Erythroblast (primary cell): ENCODE measurements at regions not wholly inside any gene's neighbourhood (a gene's known extent, or its start where the extent isn't known, plus 50 kb on each side); places are given as distances from the start of the nearest gene placed in this dataset.

Experiments
- DNase-seq, 2 experiments: peaks; one replicate each; lab custom pipeline; 2025; lab: John Stamatoyannopoulos, UW
- GATA1 ChIP-seq: IDR thresholded peaks from 2 replicates; pipeline ENCODE4 v1.6.1; 2011; ENCODE audit warnings: low read depth, mild to moderate bottlenecking, control low read depth, low read length, moderate library complexity
- POLR2A ChIP-seq: IDR thresholded peaks from 2 replicates; pipeline ENCODE4 v1.6.1; 2011; ENCODE audit warnings: mild to moderate bottlenecking, low read length

DNA sequence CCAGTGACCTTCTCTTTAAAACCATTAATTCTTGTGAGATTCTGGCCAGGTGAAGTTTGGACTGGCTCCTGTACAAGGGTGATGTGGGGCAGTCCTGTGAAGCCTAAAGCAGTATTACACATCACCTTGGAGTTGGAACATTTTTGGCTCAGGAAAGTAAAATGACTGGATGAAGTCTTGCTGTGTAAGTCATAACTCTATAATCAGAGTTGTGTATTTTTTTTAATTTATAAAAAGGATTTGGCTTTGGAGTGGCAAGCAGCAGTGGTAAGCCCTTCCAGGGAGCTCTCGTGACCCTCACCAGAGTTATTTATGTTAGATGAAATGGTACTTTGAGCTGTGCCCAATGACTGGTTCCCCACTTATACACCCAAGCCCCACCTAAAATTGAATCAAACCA lies 331.2 kb upstream of the DCBLD2 start:
- TF ChIP-seq POLR2A = no peak
- TF ChIP-seq GATA1 = no peak
- DNase-seq = no peak

DNA sequence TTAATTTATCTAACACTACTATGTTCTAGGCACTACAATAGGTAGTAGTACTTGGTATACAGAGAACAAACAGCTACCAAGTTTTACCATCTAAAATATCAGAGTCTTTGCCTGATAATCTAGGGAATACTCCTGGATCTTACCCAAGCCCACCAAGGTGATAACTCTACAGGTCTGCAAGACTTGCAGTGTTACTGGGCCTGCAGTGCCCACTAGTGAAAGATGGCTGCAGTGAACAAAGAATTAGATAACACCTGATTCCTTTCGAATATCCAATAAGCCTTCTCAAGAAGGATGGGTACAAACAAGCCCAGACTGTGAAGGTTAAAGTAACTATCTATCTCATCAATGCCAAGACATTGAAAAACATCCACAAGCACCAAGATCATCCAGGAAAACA lies 317.0 kb upstream of the DCBLD2 start:
- no peak for TF ChIP-seq GATA1
- TF ChIP-seq POLR2A = no peak
- no peak for DNase-seq

DNA sequence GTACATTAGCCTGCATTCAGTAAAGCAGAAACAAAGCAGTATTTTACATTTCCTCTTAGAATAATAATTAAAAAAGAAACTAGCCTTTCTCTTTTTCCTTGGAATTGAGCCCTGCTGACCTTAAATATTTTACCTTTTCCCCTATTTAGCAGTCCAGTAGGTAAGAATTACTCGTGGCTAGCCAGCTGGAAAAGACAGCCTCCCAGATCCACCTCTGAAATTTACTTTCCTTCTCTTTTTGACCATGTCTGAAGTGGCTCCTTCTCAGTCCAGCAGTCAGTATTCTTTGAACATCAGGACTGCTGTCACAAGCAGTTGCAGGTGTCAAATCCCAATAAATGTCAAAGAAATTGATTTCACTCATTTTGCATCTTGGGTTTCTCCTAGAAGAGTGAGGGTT lies 311.5 kb upstream of the DCBLD2 start:
- TF ChIP-seq POLR2A = no peak
- no peak for TF ChIP-seq GATA1
- no peak for DNase-seq

DNA sequence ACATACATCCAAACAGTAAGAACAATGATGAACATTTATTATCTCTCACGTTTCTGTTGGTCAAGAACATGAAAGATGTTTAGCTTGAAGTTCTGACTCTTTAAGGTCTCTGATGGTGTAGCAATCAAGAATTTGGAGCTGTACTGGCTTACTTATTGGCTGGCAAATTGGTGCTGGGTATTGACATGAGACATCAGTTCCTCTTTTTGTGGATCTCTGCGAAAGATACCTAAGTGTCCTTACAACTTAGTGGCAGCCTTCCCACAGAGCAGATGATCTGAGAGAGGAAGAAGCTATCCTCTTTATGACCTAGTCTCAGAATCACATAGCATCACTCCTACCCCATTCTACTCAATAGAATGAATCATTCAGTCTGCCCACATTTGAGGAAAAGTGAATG lies 309.8 kb upstream of the DCBLD2 start:
- TF ChIP-seq POLR2A (no peak), GATA1 (no peak)
- DNase-seq = no peak

DNA sequence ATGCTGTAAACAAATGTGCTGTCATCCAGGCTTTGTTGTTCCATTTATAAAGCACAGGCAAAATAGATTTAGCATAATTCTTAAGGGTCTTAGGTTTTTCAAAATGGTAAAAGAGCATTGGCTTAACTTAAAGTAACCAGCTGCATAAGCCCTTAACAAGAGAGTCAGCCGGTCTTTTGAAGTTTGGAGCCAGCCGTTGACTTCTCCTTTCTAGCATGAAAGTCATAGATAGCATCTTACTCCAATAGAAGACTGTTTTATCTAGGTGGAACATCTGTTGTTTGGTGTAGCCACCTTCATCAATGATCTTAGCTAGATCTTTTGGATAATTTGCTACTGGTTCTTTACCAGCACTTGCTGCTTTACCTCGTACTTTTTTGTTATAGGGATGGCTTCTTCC lies 297.5 kb upstream of the DCBLD2 start:
- DNase-seq = no peak
- no peak for TF ChIP-seq POLR2A
- TF ChIP-seq GATA1 = no peak

DNA sequence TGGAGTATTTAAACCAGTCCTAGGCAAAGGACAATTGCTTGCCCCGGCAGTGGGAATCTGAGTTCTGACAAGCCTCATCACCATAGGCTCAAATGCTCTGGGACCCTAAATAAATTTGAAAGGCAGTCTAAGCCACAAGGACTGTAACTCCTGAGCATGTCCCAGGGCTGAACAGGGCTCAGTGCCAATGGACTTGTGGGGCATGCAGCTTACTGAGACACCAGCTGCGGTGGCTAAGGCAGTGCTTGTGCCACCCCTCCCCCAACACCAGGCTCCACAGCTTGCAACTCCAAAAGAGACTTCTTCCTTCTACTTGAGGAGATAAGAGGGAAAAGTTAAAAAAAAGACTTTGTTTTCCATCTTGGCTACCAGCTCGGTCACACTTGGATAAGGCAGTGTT lies 289.7 kb upstream of the DCBLD2 start:
- no peak for TF ChIP-seq POLR2A
- TF ChIP-seq GATA1 = no peak
- no peak for DNase-seq

DNA sequence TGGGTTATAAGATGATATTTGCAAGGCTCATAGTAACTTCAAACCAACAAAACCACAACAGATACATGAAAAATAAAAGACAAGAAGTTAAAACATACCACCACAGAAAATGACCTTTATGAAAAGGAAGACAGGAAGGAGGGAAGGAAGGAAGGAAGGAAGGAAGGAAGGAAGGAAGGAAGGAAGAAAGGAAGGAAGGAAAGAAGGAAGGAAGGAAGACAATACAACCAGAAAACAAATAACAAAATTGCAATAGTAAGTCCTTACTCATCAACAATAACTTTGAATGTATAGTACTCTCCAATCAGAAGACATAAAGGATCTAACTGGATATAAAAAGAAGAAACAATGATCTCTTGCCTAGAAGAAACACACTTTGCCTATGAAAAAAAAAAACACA lies 287.4 kb upstream of the DCBLD2 start:
- no peak for DNase-seq
- TF ChIP-seq GATA1 (no peak), POLR2A (no peak)

DNA sequence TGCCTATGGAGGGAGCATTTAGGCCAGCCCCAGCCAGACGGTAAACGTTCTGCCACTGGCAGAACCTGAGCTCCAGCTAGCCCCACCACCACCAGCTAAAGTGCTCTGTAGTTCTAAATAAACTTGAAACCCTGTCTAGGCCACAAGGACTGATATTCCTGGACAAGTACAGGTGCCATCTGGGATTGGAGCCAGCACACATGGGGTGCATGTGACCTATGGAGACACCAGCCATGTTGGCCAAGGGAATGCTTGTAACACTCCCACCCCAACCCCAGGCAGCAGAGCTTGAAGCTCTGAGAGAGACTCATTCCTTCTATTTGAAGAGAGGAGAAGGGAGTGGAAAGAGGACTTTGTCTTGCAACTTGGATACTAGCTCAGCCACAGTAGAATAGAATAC lies 284.5 kb upstream of the DCBLD2 start:
- no peak for DNase-seq
- no peak for TF ChIP-seq POLR2A
- TF ChIP-seq GATA1 = no peak

DNA sequence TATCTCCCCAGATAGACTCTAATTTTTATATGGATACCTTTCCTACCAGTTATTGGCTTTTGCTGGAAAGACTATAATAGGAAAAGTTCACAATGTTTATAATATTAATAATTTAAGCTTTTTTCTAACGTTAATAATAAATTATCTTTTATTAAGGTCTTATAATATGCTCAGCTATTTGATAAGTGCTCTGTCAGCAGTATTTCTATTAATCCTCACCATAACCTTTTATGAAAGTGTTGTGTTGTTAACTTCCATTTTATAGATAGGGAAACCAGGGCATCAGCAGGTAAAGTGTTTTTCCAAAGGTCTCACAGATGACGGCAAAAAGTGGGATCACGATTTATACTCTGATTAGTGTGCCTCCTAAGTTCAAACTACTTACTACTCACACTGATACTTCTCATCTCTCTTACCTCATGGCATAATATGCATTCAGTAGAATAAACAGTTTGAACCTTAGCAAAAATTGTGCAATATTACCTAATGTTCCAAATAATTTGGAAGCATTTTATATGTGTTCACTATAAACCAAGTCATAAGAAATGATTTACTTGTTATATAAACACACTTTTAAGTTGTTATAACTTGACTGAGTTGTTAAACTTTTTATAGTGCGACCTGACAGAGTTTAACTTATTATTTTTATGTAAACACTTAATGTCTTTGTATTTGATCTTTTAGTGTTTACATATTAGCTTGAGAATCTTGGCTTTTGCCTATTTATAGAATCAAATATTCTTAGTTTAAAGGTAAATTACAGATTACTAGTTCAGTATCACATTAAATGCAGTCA lies 274.9 kb upstream of the DCBLD2 start:
- TF ChIP-seq GATA1 (no peak), POLR2A (no peak)
- DNase-seq = no peak

DNA sequence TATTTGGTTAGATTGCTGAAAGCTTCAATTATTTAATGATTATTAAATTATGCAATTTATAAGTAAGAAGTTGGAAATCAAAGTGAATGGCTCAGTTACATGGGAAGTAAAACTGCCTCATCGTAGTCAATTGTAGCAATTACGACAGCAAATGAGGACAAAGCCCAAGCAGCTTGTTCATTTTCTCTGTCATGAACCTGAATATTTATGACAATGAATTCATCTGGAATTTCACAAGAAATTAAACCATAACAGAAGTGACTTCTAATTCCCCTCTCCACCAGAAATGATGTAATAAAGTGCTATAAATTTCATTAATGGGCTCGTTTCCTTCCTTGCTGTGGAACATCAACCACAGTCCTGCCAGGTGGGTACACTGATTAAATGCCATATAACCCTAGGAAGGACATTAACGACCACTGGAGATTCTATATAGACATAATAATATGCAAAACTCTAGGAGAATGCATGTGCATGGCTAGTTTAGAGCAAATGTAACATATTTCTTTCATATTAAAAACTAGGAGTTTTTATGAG lies 273.8 kb upstream of the DCBLD2 start:
- no peak for TF ChIP-seq GATA1
- TF ChIP-seq POLR2A = no peak
- no peak for DNase-seq

DNA sequence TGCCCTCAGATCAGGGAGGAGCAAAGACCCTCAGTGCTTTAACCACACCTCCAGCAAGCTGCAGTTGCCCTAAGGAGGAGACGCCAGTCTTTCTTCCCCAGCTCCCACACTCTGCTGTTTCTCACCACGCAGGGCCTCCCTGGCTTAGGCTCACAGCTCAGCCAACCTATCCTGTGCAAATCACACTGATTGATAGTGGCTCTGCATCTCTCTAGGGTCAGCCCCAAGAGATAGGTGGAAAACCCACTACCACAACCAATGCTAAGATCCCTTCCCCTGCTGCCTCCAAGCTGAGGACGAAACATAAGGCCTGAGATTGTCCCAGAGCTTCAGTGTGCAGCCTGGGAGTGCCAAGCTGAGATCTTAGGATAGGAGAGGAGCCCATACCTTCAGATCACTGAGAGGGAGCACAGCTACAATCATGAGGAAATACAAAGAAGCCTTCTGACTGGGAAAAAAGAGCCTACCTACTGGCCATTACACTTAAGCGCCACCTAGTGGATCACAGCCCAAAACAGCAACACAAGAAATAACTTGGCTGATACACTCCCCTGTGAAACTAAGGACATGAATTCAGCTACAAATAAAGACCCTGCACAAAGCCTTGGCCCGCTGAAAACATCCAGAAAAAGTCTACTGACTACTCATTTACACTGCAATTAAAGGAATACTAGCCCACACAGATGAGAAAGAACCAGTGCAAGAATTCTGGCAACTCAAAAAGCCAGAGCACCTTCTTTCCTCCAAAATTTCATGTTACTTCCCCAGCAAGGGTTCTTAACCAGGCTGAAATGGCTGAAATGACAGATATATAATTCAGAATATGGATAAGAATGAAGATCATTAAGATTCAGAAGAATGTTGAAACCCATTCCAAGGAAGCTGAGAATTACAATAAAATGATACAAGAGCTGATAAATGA lies 271.5 kb upstream of the DCBLD2 start:
- TF ChIP-seq POLR2A = no peak
- TF ChIP-seq GATA1 = no peak
- DNase-seq = peak; percentile 59 to 72

DNA sequence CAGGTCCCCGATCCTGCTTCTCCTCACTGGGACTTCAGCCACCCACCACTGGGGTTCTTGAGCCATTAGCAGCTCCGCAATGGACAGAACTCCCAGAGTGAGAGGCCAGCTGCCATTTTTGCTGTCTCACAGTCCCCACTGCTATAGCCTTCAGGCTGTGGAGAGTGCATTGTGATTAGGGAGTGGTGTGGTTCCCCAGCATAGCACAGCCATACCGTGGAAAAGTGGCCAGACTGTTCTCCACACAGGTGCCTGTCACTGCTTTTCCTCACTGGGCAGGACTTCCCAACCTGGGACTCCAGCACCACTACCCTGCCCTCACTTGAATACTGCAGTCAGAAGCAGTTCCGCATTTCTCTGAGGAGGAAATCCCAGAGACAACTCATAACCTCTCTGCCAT lies 270.3 kb upstream of the DCBLD2 start:
- no peak for DNase-seq

DNA sequence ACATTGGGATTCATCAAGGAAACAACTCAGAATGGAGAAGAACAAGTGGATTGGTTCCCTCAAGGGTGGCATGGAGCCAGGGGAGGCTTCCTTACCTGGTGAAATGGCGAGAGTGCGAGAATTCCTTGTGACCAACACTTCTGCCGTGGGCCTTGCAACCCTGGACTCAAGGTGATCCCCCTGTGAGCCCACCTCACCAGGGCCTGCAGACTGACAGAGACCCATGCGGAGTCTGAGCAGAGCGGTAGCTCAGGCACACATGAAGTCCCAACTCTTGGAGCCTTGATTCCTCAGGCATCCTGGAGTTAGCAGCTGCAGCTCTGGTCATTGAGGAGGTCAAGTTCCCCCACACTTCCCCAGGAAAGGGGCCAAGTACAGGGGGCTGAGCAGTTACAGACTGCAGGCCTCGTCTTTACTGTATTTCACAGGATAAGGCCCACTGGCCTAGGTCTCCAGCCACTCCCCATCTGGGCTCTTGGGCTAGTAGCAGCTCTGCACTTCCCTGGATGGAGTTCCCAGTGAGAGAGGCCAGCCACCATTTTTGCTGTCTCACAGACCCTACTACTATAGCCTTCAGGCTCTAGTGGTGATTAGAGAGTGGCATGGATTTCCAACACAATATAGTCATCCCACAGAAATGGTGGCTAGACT lies 269.5 kb upstream of the DCBLD2 start:
- no peak for TF ChIP-seq GATA1
- no peak for TF ChIP-seq POLR2A
- DNase-seq = no peak

More for the DNA sequence above, 270.3 kb upstream of the DCBLD2 start:
- TF ChIP-seq POLR2A = no peak
- no peak for TF ChIP-seq GATA1

DNA sequence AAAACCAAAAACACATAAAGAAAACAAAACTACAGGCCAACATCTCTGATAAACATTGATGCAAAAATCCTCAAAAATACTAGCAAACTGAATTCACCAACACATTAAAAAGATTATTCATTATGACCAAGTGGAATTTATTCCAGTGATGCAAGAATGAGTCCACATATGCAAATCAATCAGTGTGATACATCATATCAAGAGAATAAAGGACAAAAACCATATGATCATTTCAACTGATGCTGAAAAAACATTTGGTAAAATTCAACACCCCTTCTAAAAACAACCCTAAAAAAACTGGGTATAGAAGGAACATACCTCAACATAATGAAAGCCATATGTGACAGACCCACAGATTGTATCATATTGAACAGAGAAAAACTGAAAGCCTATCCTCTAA lies 265.6 kb upstream of the DCBLD2 start:
- no peak for TF ChIP-seq POLR2A
- TF ChIP-seq GATA1 = no peak
- no peak for DNase-seq
